NT2/D1 (cell line): ENCODE measurements at regions not wholly inside any gene's neighbourhood (a gene's known extent, or its start where the extent isn't known, plus 50 kb on each side); places are given as distances from the start of the nearest gene placed in this dataset.

Source experiments
- SUZ12 ChIP-seq: IDR thresholded peaks from 2 replicates; pipeline ENCODE4 v1.6.1; 2011; ENCODE audit not compliant: insufficient read length, insufficient read depth; ENCODE audit errors: extremely low read depth
- ZNF274 ChIP-seq: IDR thresholded peaks from 2 replicates; pipeline ENCODE4 v1.6.1; 2011; ENCODE audit warnings: mild to moderate bottlenecking, low read depth, low read length

DNA sequence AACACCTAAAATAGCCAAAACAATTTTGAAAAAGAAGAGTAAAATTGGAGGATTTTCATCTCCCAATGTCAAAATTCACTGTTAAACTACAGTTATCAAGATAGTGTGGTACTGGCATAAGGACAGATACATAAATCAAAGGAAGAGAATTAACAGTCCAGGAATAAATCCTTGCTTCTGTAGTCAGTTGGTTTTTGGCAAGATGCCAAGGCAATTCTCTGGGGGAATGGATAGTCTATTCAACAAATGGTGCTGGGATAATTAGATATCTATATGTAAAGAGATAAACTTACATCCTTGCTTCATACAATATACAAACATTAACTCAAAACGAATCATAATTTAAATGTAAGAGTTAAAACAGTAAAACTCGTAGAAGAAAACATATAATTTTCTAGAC is 57.9 kb upstream of the SELENOK start:
- TF ChIP-seq SUZ12, result no peak
- TF ChIP-seq ZNF274, result no peak
